ENCODE measurements at regions not wholly inside any gene's neighbourhood (a gene's known extent, or its start where the extent isn't known, plus 50 kb on each side); places are given as distances from the start of the nearest gene placed in this dataset.

DNA sequence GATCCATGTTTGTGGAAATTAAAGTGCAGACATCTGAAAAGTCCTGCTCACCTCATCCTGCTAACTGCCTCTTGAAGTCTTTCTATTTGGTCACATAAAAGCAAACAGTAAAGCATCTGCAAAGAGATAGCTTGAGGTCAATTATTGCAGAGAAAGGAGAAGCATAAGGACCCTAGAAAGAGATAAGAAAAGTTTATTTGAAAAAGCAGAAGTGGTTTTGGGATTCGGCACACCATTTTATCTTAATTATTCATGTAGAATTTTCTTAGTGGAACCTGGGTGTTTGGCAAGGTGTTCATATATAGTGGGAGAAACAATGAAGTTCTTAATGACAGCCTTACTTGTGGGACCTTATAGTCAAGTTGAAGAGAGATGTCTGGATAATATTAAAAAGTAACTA, 280.8 kb downstream of the CENPW start:
- no peak for TF ChIP-seq POLR2A (IDR thresholded peaks at IDR 0.05)
- TF ChIP-seq, protein P1, sequence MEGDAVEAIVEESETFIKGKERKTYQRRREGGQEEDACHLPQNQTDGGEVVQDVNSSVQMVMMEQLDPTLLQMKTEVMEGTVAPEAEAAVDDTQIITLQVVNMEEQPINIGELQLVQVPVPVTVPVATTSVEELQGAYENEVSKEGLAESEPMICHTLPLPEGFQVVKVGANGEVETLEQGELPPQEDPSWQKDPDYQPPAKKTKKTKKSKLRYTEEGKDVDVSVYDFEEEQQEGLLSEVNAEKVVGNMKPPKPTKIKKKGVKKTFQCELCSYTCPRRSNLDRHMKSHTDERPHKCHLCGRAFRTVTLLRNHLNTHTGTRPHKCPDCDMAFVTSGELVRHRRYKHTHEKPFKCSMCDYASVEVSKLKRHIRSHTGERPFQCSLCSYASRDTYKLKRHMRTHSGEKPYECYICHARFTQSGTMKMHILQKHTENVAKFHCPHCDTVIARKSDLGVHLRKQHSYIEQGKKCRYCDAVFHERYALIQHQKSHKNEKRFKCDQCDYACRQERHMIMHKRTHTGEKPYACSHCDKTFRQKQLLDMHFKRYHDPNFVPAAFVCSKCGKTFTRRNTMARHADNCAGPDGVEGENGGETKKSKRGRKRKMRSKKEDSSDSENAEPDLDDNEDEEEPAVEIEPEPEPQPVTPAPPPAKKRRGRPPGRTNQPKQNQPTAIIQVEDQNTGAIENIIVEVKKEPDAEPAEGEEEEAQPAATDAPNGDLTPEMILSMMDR (IDR thresholded peaks at IDR 0.05): no peak

All from body of pancreas (tissue), 4 donors.